ENCODE measurements at regions not wholly inside any gene's neighbourhood (a gene's known extent, or its start where the extent isn't known, plus 50 kb on each side); places are given as distances from the start of the nearest gene placed in this dataset.

DNA sequence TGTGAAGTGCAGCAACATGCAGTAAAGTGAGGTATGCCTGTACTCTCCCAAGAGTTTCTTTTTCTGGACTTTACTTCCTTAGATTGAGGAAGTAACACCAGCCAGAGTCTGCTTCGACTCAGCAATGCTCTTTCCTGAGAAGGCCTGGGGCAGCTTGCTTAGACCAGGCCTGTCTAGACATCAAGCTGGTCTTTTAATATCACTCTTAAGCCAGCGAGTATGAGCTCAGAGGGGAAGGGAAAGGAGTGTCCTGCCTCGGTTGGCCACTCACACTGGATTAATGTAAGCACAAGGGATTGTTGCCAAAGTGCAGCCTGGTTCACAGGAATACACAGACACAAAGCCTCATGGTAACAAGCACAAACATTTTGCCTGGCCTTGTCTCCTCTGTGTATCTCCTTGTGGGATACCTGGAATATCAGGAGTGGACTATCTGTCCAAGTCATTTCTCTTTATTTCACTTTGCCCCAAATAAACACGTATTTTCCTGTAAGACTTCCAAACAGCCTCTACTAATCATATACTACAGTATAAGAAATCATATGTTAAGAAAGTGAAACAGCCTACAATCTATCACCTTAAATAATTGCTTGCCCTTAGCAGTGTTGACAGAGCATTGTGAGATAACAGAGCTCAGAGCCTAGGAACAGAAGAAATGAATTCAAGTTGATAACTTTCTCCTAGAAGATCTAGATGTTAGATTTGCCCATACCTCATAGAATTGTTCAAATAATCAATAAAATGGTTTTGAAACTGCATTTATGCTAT, 121.2 kb upstream of the DAAM1 start:
- TF ChIP-seq, protein P1, sequence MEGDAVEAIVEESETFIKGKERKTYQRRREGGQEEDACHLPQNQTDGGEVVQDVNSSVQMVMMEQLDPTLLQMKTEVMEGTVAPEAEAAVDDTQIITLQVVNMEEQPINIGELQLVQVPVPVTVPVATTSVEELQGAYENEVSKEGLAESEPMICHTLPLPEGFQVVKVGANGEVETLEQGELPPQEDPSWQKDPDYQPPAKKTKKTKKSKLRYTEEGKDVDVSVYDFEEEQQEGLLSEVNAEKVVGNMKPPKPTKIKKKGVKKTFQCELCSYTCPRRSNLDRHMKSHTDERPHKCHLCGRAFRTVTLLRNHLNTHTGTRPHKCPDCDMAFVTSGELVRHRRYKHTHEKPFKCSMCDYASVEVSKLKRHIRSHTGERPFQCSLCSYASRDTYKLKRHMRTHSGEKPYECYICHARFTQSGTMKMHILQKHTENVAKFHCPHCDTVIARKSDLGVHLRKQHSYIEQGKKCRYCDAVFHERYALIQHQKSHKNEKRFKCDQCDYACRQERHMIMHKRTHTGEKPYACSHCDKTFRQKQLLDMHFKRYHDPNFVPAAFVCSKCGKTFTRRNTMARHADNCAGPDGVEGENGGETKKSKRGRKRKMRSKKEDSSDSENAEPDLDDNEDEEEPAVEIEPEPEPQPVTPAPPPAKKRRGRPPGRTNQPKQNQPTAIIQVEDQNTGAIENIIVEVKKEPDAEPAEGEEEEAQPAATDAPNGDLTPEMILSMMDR (IDR thresholded peaks at IDR 0.05; ENCODE audit: unreplicated experiment in 3 of 3) = no peak
- peaks cover 23% of the 10 kb centered on the region for H3K9me3 Mint-ChIP-seq

DNA sequence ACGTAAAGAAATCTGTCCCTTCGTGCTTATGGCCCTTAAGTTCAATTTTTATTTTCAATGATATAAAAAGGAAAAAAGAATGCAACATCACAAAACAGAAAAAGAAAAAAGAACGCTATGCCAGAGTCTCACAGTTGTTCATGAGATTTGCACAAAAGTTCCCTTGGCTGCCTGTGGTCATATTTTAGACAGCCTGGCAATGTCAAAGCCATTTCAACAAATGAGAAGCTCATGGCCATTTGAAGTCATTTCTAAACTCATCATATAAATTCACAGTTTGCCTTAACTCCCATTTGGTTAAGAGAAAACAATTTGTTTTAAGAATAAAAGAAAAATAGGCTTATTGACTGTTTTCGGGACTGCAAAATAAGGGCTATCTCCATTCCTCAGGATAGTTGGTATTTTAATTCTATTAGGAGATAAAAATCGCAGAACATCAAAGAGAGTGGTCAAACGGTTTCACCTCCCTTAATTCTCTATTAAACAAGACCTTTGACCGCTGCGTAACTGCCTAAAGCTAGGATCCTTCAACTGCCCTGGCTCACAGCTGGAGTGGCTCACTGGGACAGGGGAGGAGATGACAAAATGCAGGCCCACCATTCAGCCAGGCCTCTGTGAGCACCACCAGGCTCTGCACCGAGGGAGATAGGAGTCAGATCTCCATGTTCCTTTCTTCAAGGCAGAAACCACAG, 119.2 kb upstream of the DAAM1 start:
- no peaks in the 10 kb centered on the region for H3K36me3 Mint-ChIP-seq (ENCODE audit: low read depth)
- peak overlapping the region; percentile 76 to 89 (median 87) for H3K27ac Mint-ChIP-seq
- H3K4me1 Mint-ChIP-seq = peaks cover 15% of the 10 kb centered on the region
- TF ChIP-seq, protein P1 (IDR thresholded peaks at IDR 0.05; ENCODE audit: unreplicated experiment in 3 of 3) = no peak
- no peak overlapping the region for H3K4me3 Mint-ChIP-seq
- no peaks in the 10 kb centered on the region for H3K27me3 Mint-ChIP-seq (ENCODE audit: low read depth)
- H3K9me3 Mint-ChIP-seq = peaks cover 12% of the 10 kb centered on the region

More for the DNA sequence above, 121.2 kb upstream of the DAAM1 start:
- H3K36me3 Mint-ChIP-seq (ENCODE audit: low read depth) = peaks cover 5% of the 10 kb centered on the region
- peaks cover 15% of the 10 kb centered on the region for H3K4me1 Mint-ChIP-seq
- H3K27ac Mint-ChIP-seq = peak overlapping the region in 2 of 3 experiments; percentile 3 to 12
- H3K27me3 Mint-ChIP-seq (ENCODE audit: low read depth) = no peaks in the 10 kb centered on the region
- H3K4me3 Mint-ChIP-seq = no peak overlapping the region

DNA sequence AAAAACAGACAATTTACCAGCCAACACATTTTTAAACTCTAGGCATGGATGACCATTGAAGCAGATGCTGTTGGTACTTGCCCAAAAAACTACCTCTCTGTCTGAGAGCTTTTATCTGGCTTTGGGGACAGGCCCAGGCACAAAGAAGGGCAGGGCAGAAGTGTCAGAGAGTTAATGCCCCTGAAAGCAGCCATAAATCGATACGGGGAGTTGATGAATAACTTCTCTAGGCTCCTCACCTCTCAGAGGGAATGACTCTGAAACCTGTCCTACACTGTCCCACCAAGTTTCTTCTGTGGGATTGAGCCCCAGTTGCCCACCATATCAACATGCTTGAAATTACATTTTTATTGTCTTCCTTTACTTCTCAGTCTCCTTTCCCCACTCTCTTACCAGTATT, 113.0 kb upstream of the DAAM1 start:
- no peaks in the 10 kb centered on the region for H3K9me3 Mint-ChIP-seq
- TF ChIP-seq, protein P1 (IDR thresholded peaks at IDR 0.05; ENCODE audit: unreplicated experiment in 3 of 3) = no peak
- H3K4me3 Mint-ChIP-seq = no peak overlapping the region
- H3K27ac Mint-ChIP-seq = no peak overlapping the region
- no peaks in the 10 kb centered on the region for H3K27me3 Mint-ChIP-seq (ENCODE audit: low read depth)
- no peaks in the 10 kb centered on the region for H3K36me3 Mint-ChIP-seq (ENCODE audit: low read depth)
- H3K4me1 Mint-ChIP-seq = no peaks in the 10 kb centered on the region

DNA sequence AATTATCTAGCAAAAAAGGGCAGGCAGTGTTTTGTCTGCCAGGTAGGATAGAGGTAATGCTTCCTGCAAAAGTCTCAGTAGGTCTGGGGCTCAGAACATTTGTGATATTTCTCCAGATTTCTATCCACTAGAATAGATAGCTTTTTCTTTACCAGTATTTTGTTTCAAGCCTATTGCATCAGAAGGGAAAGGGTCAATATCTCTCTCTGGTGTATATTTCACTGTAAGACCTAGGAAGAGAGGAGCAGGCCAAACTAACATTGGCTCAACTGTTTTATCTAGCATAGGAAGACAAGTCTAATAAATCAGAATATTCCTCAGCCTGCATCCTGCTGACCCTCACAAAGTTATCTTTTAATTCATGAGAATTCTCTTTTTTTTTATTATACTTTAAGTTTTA, 106.7 kb upstream of the DAAM1 start:
- Mint-ChIP-seq H3K4me1 (peaks cover 34% of the 10 kb centered on the region), H3K27ac (peak overlapping the region; percentile 24 to 93 (median 83)), H3K9me3 (no peaks in the 10 kb centered on the region), H3K36me3 (ENCODE audit: low read depth) (no peaks in the 10 kb centered on the region), H3K27me3 (ENCODE audit: low read depth) (no peaks in the 10 kb centered on the region), H3K4me3 (peak overlapping the region in 1 of 3 experiments; percentile 37)
- TF ChIP-seq, protein P1 (IDR thresholded peaks at IDR 0.05; ENCODE audit: unreplicated experiment in 3 of 3) = no peak

DNA sequence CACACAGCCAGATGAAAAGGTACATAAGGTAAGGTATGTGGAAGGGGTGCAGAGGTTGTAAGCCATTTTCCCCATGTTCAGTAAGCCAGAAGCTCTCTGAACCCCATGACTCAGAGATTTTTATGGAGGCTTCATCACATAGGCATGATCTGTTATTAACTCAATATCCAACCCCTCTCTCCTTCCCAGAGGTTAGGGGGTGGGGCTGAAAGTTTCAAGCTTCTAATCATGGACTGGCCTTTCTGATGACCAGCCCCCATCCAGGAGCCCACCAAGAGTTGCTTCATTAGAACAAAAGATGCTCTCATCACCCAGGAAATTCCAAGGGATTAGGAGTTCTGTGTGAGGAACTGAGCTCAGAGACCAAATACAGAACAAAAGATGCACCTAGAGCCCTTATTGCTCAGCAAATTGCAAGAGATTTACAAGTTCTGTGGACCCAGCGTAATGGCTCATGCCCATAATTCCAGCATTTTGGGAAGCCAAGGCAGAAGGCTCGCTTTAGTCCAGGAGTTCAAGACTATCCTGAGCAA, 103.2 kb upstream of the DAAM1 start:
- H3K27me3 Mint-ChIP-seq (ENCODE audit: low read depth) = no peaks in the 10 kb centered on the region
- no peak overlapping the region for H3K4me3 Mint-ChIP-seq
- H3K36me3 Mint-ChIP-seq (ENCODE audit: low read depth) = no peaks in the 10 kb centered on the region
- TF ChIP-seq, protein P1 (IDR thresholded peaks at IDR 0.05; ENCODE audit: unreplicated experiment in 3 of 3) = no peak
- peaks cover 40% of the 10 kb centered on the region for H3K4me1 Mint-ChIP-seq
- no peaks in the 10 kb centered on the region for H3K9me3 Mint-ChIP-seq
- peak overlapping the region in 2 of 3 experiments; percentile 34 to 53 for H3K27ac Mint-ChIP-seq
